Tibial artery (tissue), 4 donors: ENCODE measurements at regions not wholly inside any gene's neighbourhood (a gene's known extent, or its start where the extent isn't known, plus 50 kb on each side); places are given as distances from the start of the nearest gene placed in this dataset.

ENCODE experiments used
- DNase-seq, 2 donors: peaks; one replicate each; pipeline ENCODE4 v3.0.0-alpha.2; 2019
- H3K27ac ChIP-seq, 2 donors: fragments of 200-600 bp; sonication (generic) in 1 of 2; 1 replicate in 1 of 2; 2 replicates in 1 of 2; pipeline ENCODE4 v1.5.1; 2018 to 2019; ENCODE audit warnings: mild to moderate bottlenecking in 1 of 2
- H3K27me3 ChIP-seq, 2 donors: fragments of 200-600 bp; sonication (generic) in 1 of 2; one replicate each; pipeline versions ENCODE4 v1.5.1 to v1.6.0; 2016 to 2019
- H3K36me3 ChIP-seq, 3 donors: fragments of 200-600 bp; sonication (generic) in 2 of 3; one replicate each; pipeline ENCODE4 v1.5.1; 2016 to 2019; ENCODE audit warnings: mild to moderate bottlenecking in 2 of 3
- H3K4me1 ChIP-seq, 4 donors: fragments of 200-600 bp; sonication (generic) in 2 of 4; 1 replicate in 3 of 4; 2 replicates in 1 of 4; pipeline ENCODE4 v1.5.1; 2016 to 2019
- H3K4me3 ChIP-seq, 2 donors: fragments of 200-600 bp; sonication (generic) in 1 of 2; 1 replicate in 1 of 2; 2 replicates in 1 of 2; pipeline ENCODE4 v1.5.1; 2018 to 2019; ENCODE audit warnings: mild to moderate bottlenecking in 2 of 2
- H3K9me3 ChIP-seq, 3 donors: fragments of 200-600 bp; sonication (generic) in 1 of 3; one replicate each; pipeline ENCODE4 v1.5.1; 2016 to 2019
- intact Hi-C: fragments of 100-400 bp; cut with DNase I; formaldehyde crosslinking; loops from one replicate; pipeline ENCODE4 v1.15.0; 2023; ENCODE audit warnings: low total_unique reads
- TF ChIP-seq, protein P1 (sequence below), 2 experiments: fragments of 200-600 bp in 1 of 2; fragments of 450-650 bp in 1 of 2; IDR thresholded peaks; one replicate each; pipeline ENCODE4 v1.5.1; 2017 to 2019; ENCODE audit warnings: antibody characterized with exemption in 2 of 2, mild to moderate bottlenecking in 1 of 2, moderate library complexity in 1 of 2

DNA sequence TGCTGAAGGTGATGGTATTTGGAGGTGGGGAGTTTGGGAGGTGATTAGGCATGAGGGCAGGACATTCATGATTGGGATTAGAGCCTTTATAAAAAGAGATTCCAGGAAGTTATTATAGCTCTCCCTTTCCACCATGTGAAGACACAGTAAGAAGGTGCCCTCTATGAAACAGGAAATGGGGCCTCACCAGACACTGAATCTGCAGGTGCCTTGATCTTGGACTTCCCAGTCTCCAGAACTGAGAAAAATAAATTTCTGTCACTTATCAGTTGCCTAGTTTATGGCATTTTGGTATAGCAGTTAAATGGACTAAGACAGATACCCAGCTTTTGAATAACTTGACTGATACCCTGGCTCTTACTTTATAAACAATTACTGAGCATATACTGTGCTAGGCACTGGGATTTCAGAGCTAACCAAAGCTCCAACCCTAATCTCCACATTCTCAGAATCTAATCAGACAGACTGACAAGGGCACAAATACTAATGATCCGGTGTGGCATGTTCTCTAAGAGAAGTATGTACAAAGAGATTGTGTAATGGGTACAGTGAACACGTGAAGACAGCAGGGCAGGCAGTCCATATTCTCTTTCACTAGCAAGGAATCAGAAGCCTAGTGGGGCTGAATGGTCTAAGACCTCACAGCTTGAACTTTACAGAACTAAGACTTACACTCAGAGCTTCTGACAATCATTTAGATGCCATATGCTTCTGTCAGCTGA lies 343.1 kb downstream of the WDR72 start:
- Histone ChIP-seq H3K9me3 (no peaks in the 10 kb centered on the region), H3K4me3 (no peak overlapping the region), H3K27me3 (no peaks in the 10 kb centered on the region), H3K36me3 (no peaks in the 10 kb centered on the region), H3K4me1 (no peaks in the 10 kb centered on the region), H3K27ac (no peak overlapping the region)
- intact Hi-C loops, result no loop called here
- no peak for DNase-seq
- TF ChIP-seq, protein P1, sequence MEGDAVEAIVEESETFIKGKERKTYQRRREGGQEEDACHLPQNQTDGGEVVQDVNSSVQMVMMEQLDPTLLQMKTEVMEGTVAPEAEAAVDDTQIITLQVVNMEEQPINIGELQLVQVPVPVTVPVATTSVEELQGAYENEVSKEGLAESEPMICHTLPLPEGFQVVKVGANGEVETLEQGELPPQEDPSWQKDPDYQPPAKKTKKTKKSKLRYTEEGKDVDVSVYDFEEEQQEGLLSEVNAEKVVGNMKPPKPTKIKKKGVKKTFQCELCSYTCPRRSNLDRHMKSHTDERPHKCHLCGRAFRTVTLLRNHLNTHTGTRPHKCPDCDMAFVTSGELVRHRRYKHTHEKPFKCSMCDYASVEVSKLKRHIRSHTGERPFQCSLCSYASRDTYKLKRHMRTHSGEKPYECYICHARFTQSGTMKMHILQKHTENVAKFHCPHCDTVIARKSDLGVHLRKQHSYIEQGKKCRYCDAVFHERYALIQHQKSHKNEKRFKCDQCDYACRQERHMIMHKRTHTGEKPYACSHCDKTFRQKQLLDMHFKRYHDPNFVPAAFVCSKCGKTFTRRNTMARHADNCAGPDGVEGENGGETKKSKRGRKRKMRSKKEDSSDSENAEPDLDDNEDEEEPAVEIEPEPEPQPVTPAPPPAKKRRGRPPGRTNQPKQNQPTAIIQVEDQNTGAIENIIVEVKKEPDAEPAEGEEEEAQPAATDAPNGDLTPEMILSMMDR (IDR thresholded peaks at IDR 0.05), result no peak

DNA sequence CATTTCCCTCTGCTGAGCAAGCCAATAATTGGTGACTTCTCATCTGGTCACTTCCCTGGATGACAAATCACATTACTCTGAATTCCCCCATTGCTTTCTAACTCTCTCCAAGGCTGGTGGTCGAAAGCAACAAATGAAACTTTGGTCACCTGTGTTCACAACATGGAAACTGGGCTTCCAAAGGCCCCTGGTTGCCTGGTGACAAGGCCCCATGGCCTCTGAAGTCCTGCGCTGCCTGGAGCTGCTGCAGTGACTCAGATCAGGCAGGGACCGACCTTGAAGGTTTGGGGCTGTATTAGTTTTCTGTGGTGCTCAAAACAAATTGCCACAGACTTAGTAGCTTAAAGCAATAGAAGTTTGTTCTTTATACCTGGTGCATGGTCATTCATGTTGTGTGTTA lies 345.3 kb downstream of the WDR72 start:
- Histone ChIP-seq H3K9me3 (no peaks in the 10 kb centered on the region), H3K36me3 (no peaks in the 10 kb centered on the region), H3K27me3 (no peaks in the 10 kb centered on the region), H3K4me1 (no peaks in the 10 kb centered on the region), H3K27ac (no peak overlapping the region), H3K4me3 (no peak overlapping the region)
- intact Hi-C loops, result no loop called here
- no peak for DNase-seq
- TF ChIP-seq, protein P1 (IDR thresholded peaks at IDR 0.05), result no peak

DNA sequence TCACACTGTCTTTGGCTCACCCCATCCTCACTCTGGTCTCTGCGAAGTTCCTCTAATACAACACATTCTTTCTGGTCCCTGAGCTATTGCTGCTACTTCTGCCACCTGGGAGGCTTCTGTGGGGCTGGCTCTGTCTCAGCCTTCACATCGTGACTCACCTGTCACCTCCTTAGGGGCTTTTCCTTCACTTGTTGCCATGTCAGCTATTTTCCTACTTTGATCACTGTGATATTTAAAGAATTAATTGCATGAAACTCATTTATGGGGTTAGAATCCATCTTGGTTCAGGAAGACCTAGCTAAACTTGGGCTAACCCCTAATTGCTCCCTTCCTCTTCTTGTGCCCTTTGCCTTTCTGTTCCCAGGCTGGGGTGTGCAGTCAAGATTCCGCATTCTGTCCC lies 346.9 kb downstream of the WDR72 start:
- no peak for DNase-seq
- Histone ChIP-seq H3K27ac (no peak overlapping the region), H3K9me3 (no peaks in the 10 kb centered on the region), H3K36me3 (no peaks in the 10 kb centered on the region), H3K4me1 (no peaks in the 10 kb centered on the region), H3K27me3 (no peaks in the 10 kb centered on the region), H3K4me3 (no peak overlapping the region)
- TF ChIP-seq, protein P1 (IDR thresholded peaks at IDR 0.05), result no peak
- intact Hi-C loops, result no loop called here

DNA sequence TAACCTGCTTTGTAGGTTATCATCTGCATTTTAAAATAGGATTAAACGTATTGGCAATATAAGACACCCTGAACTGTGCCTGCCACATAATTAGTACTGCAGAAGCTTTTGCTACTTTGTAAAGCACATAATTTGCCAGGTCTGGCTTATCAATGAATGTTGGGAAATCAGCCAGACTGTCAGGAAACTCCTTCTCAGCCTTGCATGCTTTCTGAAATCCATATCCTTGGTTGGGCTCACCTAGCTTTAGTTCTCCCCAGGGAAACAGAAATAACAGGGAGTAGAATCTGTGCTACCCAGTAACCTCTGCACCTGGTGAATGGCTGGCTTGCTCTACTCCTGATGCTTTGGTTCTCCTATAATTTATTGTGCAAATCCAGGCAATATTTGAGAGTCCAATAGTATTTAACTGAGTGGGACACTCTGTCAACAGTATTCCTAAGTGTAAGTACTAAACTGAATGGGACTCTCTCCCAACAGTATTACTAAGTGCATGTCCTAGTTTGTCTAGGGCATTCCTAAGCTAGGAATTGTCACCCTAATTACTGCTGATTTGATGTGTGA lies 354.5 kb downstream of the WDR72 start:
- intact Hi-C loops, result no loop called here

DNA sequence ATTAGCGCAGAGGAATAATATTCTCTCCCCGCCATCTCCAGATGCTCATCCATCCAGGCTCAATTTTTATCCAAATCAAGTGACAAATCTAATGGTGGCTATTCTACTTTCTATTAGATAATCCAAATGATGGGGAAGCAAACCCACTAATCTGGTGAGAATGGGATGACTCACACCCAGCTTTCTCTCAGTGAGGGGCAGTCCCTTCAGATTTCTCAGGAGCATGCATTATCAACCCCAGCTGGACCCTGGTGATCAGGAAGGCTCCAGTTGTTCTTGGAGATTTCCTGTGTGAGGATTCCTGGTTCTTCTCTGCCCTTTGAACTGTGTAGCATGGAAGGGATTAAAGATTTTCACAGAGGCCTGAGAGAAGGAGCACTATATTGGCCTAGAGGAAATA lies 358.0 kb downstream of the WDR72 start:
- TF ChIP-seq, protein P1 (IDR thresholded peaks at IDR 0.05), result no peak
- Histone ChIP-seq H3K27me3 (no peaks in the 10 kb centered on the region), H3K27ac (no peak overlapping the region), H3K9me3 (no peaks in the 10 kb centered on the region), H3K36me3 (no peaks in the 10 kb centered on the region), H3K4me3 (no peak overlapping the region), H3K4me1 (no peaks in the 10 kb centered on the region)
- no peak for DNase-seq
- intact Hi-C loops, result no loop called here

More for the DNA sequence above, 354.5 kb downstream of the WDR72 start:
- no peak overlapping the region for H3K27ac ChIP-seq
- H3K9me3 ChIP-seq, result no peaks in the 10 kb centered on the region
- no peak for DNase-seq
- H3K27me3 ChIP-seq, result no peaks in the 10 kb centered on the region
- TF ChIP-seq, protein P1 (IDR thresholded peaks at IDR 0.05), result no peak
- no peak overlapping the region for H3K4me3 ChIP-seq
- no peaks in the 10 kb centered on the region for H3K36me3 ChIP-seq
- no peaks in the 10 kb centered on the region for H3K4me1 ChIP-seq
